SH-SY5Y (cell line): ENCODE measurements at regions not wholly inside any gene's neighbourhood (a gene's known extent, or its start where the extent isn't known, plus 50 kb on each side); places are given as distances from the start of the nearest gene placed in this dataset.

Source experiments
- GATA2 ChIP-seq: IDR thresholded peaks from 2 replicates; pipeline ENCODE4 v1.6.1; 2011; ENCODE audit warnings: mild to moderate bottlenecking, low read depth, low read length
- GATA3 ChIP-seq: IDR thresholded peaks from 2 replicates; pipeline ENCODE4 v1.6.1; 2011; ENCODE audit warnings: low read depth, mild to moderate bottlenecking, low read length, moderate library complexity

DNA sequence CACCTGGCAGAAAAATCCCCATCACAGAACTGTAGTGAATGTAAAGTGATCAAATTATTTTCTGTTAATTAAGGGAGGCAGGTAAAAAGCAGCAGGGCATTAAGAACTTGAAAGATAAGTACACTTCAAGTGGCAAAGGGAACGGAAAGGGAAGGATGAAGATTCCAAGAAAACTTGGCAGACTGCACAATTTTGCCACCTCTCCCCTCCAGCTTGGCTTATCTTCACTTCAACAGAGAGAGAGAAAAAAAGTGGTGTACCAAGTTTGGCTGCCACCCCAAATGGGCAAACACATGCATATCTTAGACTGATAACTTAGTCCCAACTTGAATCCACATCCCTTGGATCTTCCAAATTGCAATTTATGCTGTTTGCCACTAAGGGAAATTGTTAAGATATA lies 598.1 kb upstream of the ACTRT1 start:
- no peak for TF ChIP-seq GATA3
- TF ChIP-seq GATA2 = no peak
